NCI-H1105 (cell line): ENCODE measurements at regions not wholly inside any gene's neighbourhood (a gene's known extent, or its start where the extent isn't known, plus 50 kb on each side); places are given as distances from the start of the nearest gene placed in this dataset.
"Not testable (repeated sequence)": the region's sequence is repeated elsewhere in the genome, so short reads cannot be mapped to it uniquely, and the experiment has no call there.

ENCODE experiments used
- DNase-seq: peaks from one replicate; lab custom pipeline; 2025; lab: John Stamatoyannopoulos, UW

GRCh38 chr6:134821928-134822864 is 127.7 kb downstream of the ALDH8A1 start:
- no peak for DNase-seq

DNA sequence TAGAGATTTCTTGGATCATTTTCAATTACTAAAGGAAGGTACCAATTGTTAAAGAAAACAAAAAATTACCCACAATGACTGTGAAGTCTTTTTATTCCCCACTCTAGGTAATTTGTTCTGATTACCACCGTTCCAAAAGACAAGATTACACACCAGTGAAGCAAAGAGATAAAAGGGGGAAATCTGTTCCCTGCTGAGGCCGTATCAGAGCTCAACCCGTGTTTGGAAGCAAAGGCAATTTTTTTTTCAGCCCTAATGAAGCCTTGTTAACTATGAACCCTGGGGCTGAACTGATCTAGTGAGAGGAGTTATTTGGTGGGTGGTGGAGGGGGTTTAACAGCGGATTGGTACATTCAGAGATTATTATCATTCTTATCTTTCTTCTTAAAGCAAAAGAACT is 128.5 kb downstream of the ALDH8A1 start:
- DNase-seq, result no peak

DNA sequence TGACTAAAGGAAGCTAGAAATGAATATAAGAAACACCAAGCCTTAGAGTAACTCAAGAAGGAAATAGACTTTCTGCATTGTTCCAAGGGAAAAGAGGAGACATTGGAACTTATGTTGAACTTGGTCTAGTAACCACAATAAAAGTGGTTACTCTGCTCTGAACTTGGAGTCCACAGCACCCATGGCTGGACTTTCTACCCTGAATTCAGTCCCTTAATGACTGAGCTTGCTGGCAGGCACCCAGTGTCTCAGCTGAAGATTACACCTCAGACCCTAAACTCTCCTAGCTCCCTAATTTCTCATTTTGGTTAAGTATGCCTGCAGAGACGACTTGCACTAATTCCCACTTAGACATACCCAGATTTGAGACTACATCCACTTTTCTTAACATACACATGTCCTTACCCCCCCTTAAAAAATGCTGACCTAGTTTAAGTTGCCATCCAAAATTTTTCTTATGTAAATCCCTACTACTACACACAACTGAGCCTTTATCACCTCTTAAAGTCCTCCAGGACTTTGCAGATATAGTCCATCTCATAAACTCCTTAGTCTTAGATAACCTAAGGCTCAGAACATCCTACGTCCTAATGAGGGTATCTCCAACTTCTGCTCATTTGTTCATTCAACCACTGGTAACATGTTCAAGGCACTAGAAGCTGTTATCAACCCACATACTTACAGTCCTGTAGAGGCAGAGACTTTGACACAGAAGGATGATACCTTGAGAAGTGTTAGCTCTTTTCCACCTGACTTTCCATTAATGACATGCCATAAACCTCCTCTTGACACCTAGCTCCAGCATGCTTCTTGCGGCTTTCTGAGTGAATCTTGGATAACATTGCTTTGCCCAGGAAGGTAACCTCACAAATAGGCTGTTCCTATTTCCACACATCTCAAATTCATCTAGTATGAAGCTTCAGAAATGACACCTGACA is 129.8 kb downstream of the ALDH8A1 start:
- DNase-seq, result no peak

- no peak for DNase-seq
Measured at GRCh38 chr6:134819236-134819635, 130.7 kb downstream of the ALDH8A1 start.

GRCh38 chr6:134817448-134817847 is 132.5 kb downstream of the ALDH8A1 start:
- no peak for DNase-seq

GRCh38 chr6:134816780-134817179 is 133.1 kb downstream of the ALDH8A1 start:
- DNase-seq, result no peak

DNA sequence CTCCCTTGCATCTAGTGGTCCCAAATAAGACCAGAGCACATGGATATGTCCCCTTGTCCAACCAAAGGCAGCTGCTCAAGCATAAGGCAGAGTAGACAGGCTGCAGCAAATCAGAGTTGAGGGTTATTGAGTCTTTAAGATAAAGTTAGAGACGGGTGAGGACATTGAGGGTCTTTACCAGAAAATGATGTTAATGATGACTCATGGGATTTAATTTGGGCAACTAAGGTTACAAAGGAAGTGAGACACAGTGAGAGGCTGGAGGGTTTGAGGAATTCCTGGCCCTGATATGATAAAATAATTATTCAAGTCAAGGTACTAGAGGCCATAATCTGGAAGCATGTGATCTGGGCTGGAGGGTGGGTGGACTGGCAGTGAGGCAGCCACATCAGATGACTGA is 133.6 kb downstream of the ALDH8A1 start:
- DNase-seq, result no peak

- DNase-seq, result no peak
Measured at GRCh38 chr6:134814076-134814695, 135.7 kb downstream of the ALDH8A1 start.

DNA sequence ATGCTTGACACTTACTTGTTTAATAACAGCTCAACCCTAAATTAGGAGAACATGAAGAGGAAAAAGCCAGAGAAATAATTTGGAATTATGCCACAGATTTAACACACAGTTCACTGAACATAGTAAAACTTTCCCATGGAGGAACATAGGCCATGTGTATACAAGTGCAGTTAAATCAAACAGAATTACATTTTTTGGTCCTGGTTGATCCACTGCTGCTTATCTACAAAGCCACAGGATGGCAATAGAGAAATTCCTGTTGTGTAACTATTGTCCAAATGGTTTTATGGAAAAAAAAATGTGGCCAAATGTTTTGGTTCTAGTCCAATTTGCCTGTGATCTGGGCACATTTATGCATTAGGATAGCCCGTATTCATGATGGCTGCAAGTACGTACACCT is 136.8 kb downstream of the ALDH8A1 start:
- DNase-seq, result no peak

DNA sequence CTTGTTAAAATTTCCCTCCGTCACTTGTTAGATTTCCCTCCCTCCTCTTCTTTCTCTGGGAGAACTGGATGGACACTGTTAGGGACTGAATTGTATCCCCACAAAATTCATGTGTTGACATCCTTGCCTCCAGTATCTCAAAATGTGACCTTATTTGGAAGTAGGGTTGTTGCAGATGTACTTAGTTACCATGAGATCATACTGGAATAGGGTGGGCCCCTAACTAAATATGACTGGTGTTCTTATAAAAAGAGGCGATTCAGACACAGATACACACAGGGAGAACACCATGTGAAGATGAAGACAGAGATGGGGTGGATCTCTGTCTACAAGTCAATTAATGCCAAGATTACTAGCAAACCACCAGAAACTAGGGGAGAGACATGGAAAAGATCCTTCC is 139.5 kb downstream of the ALDH8A1 start:
- no peak for DNase-seq

DNA sequence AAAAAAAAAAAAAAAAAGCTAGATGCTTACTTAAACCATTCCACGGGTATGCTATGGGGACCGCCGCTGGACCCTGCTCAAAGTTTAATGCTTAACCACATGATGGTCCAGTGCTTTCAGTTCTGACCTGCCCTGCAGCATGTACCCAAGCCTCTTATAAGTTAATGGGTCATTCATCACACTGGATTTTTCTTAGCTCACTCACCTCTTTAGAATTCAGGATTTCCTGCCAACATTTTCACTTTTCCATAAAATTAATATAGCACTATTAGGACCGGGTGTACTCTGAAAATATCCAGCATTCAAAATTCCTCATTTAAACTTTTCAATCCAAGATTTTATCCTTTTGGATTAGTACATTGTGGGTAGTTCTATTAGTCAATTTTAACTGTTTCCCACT is 140.8 kb downstream of the ALDH8A1 start:
- no peak for DNase-seq

DNA sequence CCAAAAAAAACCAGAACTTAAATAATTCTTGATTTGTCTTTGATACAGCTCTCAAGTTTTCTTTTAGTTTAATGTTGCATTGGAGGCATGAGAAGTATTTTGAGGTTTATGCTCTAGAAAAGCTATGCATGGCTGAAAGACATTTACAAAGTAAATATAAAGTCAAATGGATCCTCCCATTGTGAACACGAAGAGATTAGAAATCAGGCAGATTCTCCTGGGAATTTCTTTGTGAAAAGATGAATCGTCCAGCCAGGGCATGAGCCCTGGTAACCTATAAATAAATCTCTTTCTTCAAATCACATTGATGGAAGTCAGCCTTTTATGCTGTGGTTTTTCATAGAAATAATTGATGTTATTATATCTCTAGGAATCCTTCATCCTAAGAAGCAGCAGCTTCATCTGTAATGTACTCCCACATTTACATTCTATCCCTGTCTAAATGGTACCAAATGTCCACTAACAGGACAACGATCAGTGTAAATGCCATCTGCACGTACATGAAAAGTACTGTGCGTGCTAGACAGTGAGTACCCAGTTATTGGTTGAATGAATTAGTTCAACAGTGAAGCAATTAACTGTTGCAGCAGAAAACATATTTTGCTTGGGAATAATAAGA is 143.6 kb downstream of the ALDH8A1 start:
- no peak for DNase-seq

DNA sequence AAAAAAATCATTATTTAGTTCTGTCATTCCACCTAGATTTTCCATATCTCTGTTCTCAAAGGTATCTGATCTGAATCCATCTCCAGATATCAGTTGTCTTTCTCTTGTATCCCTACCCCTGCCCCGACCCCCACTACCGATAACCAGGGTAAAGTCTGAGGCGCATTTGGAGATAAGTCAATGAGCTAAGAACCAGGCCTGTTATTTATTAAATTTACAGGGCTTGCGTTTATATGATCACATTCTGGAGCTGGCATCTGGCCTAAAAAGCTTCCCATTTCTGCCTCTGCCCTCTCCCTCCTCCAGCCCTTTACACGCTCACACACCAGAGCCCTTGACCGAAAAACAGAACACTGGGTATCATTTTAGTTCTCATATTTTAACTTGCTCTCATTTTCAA is 144.7 kb downstream of the ALDH8A1 start:
- no peak for DNase-seq

- not testable (repeated sequence) for DNase-seq
Measured at GRCh38 chr6:134804311-134804710, 145.6 kb downstream of the ALDH8A1 start.

DNA sequence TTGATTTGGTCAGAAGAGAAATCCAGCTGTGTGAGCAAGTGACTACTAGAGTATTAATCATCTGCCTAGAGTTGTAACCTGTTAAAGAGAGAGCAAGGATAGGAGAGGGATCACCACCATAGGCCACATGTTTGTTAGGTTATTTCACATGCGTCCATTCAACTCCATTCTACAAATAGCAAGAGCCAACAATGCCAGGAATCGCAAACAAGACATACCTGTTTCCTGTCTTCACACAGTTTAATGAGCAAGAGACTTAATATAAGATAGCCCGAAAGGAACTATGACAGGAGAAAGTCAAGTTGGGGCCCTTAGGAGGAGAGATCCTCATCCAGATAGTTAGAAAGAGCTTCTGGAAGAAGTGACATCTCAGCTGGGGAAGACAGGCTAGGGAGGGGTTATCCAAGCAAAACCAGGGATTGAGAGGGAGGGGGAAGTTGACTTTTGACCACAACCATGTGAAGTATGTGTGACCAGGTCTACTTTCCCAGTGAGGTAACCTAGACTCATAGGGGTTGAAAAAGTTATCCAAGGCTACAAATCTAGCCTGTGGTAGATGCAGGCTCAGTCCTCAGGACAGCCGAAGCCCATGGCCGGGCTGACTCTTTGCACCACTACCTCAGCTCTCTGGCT is 147.4 kb downstream of the ALDH8A1 start:
- DNase-seq, result no peak

GRCh38 chr6:134797400-134798113 is 152.3 kb downstream of the ALDH8A1 start:
- no peak for DNase-seq

DNA sequence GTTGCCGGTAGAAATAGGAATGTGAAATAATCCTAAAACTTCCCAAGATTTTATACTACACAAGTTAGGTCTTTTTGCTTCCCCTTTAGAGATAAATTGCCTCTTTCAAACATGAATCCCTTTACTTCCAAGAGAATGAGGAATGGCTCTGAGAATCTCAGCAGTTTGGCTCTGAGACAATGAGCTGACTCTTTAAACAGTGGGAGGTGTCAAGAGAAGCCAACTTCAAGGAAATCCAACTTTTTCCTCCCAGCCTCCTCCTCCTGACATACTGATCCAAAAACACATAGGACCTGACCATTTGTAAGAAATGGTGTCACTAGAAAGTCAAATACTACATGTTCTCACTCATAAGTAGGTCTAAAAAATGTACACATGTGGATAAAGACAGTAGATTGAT is 154.2 kb downstream of the ALDH8A1 start:
- DNase-seq, result no peak

GRCh38 chr6:134795001-134795400 is 154.9 kb downstream of the ALDH8A1 start:
- no peak for DNase-seq

- DNase-seq, result not testable (repeated sequence)
Measured at GRCh38 chr6:134791243-134791843, 158.6 kb downstream of the ALDH8A1 start.

- DNase-seq, result no peak
Measured at GRCh38 chr6:134787261-134787877, 162.5 kb downstream of the ALDH8A1 start.
